H9 (cell line): ENCODE measurements at regions not wholly inside any gene's neighbourhood (a gene's known extent, or its start where the extent isn't known, plus 50 kb on each side); places are given as distances from the start of the nearest gene placed in this dataset.

Experiments used
- DNase-seq: peaks from one replicate; pipeline ENCODE4 v3.0.0-alpha.2; 2017
- H2AFZ ChIP-seq: one replicate; pipeline ENCODE4 v1.6.1; 2013; ENCODE audit warnings: mild to moderate bottlenecking, low read length, control low read depth, moderate library complexity
- H2AK5ac ChIP-seq: 2 replicates; pipeline ENCODE4 v1.6.1; 2013; ENCODE audit warnings: low read length, control low read depth, mixed read lengths; ENCODE audit not compliant: insufficient read length
- H2BK120ac ChIP-seq: one replicate; pipeline ENCODE4 v1.6.1; 2013; ENCODE audit warnings: low read depth, mild to moderate bottlenecking, low read length, control low read depth, inconsistent platforms; ENCODE audit not compliant: poor library complexity, severe bottlenecking
- H2BK12ac ChIP-seq: 2 replicates; pipeline ENCODE4 v1.6.1; 2013; ENCODE audit warnings: low read length, control low read depth, mixed read lengths, low read depth; ENCODE audit not compliant: insufficient read length
- H2BK15ac ChIP-seq: 2 replicates; pipeline ENCODE4 v1.6.1; 2013; ENCODE audit warnings: low read depth, low read length, control low read depth
- H2BK20ac ChIP-seq: one replicate; pipeline ENCODE4 v1.6.1; 2013; ENCODE audit warnings: low read depth, mild to moderate bottlenecking, low read length, control low read depth, inconsistent platforms; ENCODE audit not compliant: poor library complexity, severe bottlenecking
- H2BK5ac ChIP-seq: 2 replicates; pipeline ENCODE4 v1.6.1; 2013; ENCODE audit warnings: low read length, control low read depth, mixed read lengths; ENCODE audit not compliant: insufficient read length
- H3K14ac ChIP-seq: 2 replicates; pipeline ENCODE4 v1.6.1; 2013; ENCODE audit warnings: low read length, control low read depth; ENCODE audit not compliant: insufficient read depth
- H3K18ac ChIP-seq: 2 replicates; pipeline ENCODE4 v1.6.1; 2013; ENCODE audit warnings: low read depth, mild to moderate bottlenecking, mixed read lengths, low read length, control low read depth; ENCODE audit not compliant: insufficient read length
- H3K23ac ChIP-seq: 2 replicates; pipeline ENCODE4 v1.6.1; 2013; ENCODE audit warnings: low read length, control low read depth, mixed read lengths, low read depth; ENCODE audit not compliant: insufficient read length
- H3K23me2 ChIP-seq: 2 replicates; pipeline ENCODE4 v1.6.1; 2013; ENCODE audit warnings: low read depth, mild to moderate bottlenecking, mixed read lengths, low read length, control low read depth; ENCODE audit not compliant: insufficient read length, poor library complexity, severe bottlenecking
- H3K27ac ChIP-seq: 2 replicates; pipeline ENCODE4 v1.5.1; 2013; ENCODE audit warnings: low read length, control low read depth, mixed read lengths, low read depth; ENCODE audit not compliant: insufficient read length
- H3K27me3 ChIP-seq: 2 replicates; pipeline ENCODE4 v1.6.1; 2013; ENCODE audit warnings: low read length, control low read depth, inconsistent platforms; ENCODE audit not compliant: insufficient read depth
- H3K4ac ChIP-seq: 2 replicates; pipeline ENCODE4 v1.6.1; 2013; ENCODE audit warnings: low read depth, mild to moderate bottlenecking, control low read depth, inconsistent platforms, low read length, moderate library complexity
- H3K4me1 ChIP-seq: 2 replicates; pipeline ENCODE4 v1.6.1; 2013; ENCODE audit warnings: low read length, control low read depth, inconsistent platforms; ENCODE audit not compliant: insufficient read depth
- H3K4me2 ChIP-seq: 2 replicates; pipeline ENCODE4 v1.6.1; 2013; ENCODE audit warnings: low read length, control low read depth, mixed read lengths; ENCODE audit not compliant: insufficient read length, insufficient read depth
- H3K56ac ChIP-seq: 2 replicates; pipeline ENCODE4 v1.6.1; 2013; ENCODE audit warnings: low read depth, mild to moderate bottlenecking, mixed read lengths, low read length, control low read depth; ENCODE audit not compliant: insufficient read length
- H3K79me1 ChIP-seq: 2 replicates; pipeline ENCODE4 v1.6.1; 2013; ENCODE audit warnings: low read depth, mild to moderate bottlenecking, moderate library complexity, low read length, control low read depth, inconsistent platforms; ENCODE audit not compliant: insufficient read depth, poor library complexity, severe bottlenecking
- H3K79me2 ChIP-seq: 2 replicates; pipeline ENCODE4 v1.6.1; 2013; ENCODE audit warnings: low read length, control low read depth, inconsistent platforms; ENCODE audit not compliant: insufficient read depth
- H3K9ac ChIP-seq: 2 replicates; pipeline ENCODE4 v1.6.1; 2013; ENCODE audit warnings: low read length, control low read depth, mixed read lengths; ENCODE audit not compliant: insufficient read length; ENCODE audit errors: extremely low read depth
- H3K9me3 ChIP-seq: one replicate; pipeline ENCODE4 v1.6.1; 2013; ENCODE audit warnings: low read depth, low read length, inconsistent platforms; ENCODE audit not compliant: control insufficient read depth
- H3T11ph ChIP-seq: one replicate; pipeline ENCODE4 v1.6.1; 2013; ENCODE audit warnings: mild to moderate bottlenecking, low read length, control low read depth, inconsistent platforms
- H4K20me1 ChIP-seq: one replicate; pipeline ENCODE4 v1.6.1; 2013; ENCODE audit not compliant: control insufficient read depth, insufficient read length, insufficient read depth
- H4K5ac ChIP-seq: 2 replicates; pipeline ENCODE4 v1.6.1; 2013; ENCODE audit warnings: low read depth, mild to moderate bottlenecking, mixed read lengths, low read length, control low read depth; ENCODE audit not compliant: insufficient read length
- H4K8ac ChIP-seq: replicated peaks from 2 replicates; pipeline ENCODE4 v1.6.1; 2013; ENCODE audit warnings: low read length, control low read depth, mixed read lengths, low read depth; ENCODE audit not compliant: insufficient read length
- H4K91ac ChIP-seq: 2 replicates; pipeline ENCODE4 v1.6.1; 2013; ENCODE audit warnings: low read depth, mild to moderate bottlenecking, moderate library complexity, mixed read lengths, low read length, control low read depth; ENCODE audit not compliant: insufficient read length
- H3K27ac Mint-ChIP-seq, 3 experiments: 2 replicates in 2 of 3; 3 replicates in 1 of 3; pipeline ENCODE4 v1.8.0; 2020 to 2021; ENCODE audit warnings: mixed read lengths in 3 of 3, mild to moderate bottlenecking in 1 of 3, moderate library complexity in 1 of 3
- H3K27me3 Mint-ChIP-seq: 2 replicates; pipeline ENCODE4 v1.8.0; 2021; ENCODE audit warnings: low read depth, mild to moderate bottlenecking, moderate library complexity, mixed read lengths
- H3K36me3 Mint-ChIP-seq, 3 experiments: 2 replicates in 2 of 3; 3 replicates in 1 of 3; pipeline ENCODE4 v1.8.0; 2020 to 2021; ENCODE audit warnings: low read depth in 3 of 3, mixed read lengths in 3 of 3; ENCODE audit not compliant: insufficient read depth in 1 of 3
- H3K4me1 Mint-ChIP-seq, 2 experiments: 2 replicates each; pipeline ENCODE4 v1.8.0; 2020; ENCODE audit warnings: mixed read lengths in 2 of 2
- H3K4me3 Mint-ChIP-seq, 2 experiments: 2 replicates in 1 of 2; 3 replicates in 1 of 2; pipeline ENCODE4 v1.8.0; 2020 to 2021; ENCODE audit warnings: mild to moderate bottlenecking in 2 of 2, mixed read lengths in 2 of 2, moderate library complexity in 1 of 2
- H3K9me3 Mint-ChIP-seq, 2 experiments: 2 replicates in 1 of 2; 3 replicates in 1 of 2; pipeline ENCODE4 v1.8.0; 2020; ENCODE audit warnings: mild to moderate bottlenecking in 2 of 2, mixed read lengths in 2 of 2, moderate library complexity in 1 of 2
- CTCF ChIP-seq: fragments of 200-600 bp; sonication (generic); conservative IDR thresholded peaks from 3 replicates; pipeline ENCODE4 v1.8.0; 2021; ENCODE audit warnings: antibody characterized with exemption, mild to moderate bottlenecking

- H4K5ac ChIP-seq: no peak overlapping the region
- no peak overlapping the region for H2BK120ac ChIP-seq
- no peak overlapping the region for H3K27ac ChIP-seq
- no peak overlapping the region for H3K23ac ChIP-seq
- H4K91ac ChIP-seq: no peak overlapping the region
- H3T11ph ChIP-seq: no peak overlapping the region
- H2BK5ac ChIP-seq: no peak overlapping the region
- Mint-ChIP-seq H3K4me1 (peaks cover 0 to 9% of the 10 kb centered on the region in 2 experiments; a peak in 2 of 4 replicates), H3K27me3 (0 out of 2 replicates have a peak, but pooled peaks cover 2% of the 10 kb centered on the region), H3K36me3 (peaks cover 0 to 18% (median 18%) of the 10 kb centered on the region in 3 experiments; a peak in 5 of 7 replicates), H3K27ac (no peak overlapping the region), H3K9me3 (peaks cover 22 to 26% of the 10 kb centered on the region in 2 experiments), H3K4me3 (no peak overlapping the region)
- no peak overlapping the region for H2BK15ac ChIP-seq
- no peaks in the 10 kb centered on the region for H3K79me2 ChIP-seq
- no peak overlapping the region for H3K18ac ChIP-seq
- TF ChIP-seq CTCF: no peak
- H3K79me1 ChIP-seq: no peaks in the 10 kb centered on the region
- H3K9me3 ChIP-seq: no peaks in the 10 kb centered on the region
- no peak overlapping the region for H2BK20ac ChIP-seq
- no peak overlapping the region for H2AFZ ChIP-seq
- no peaks in the 10 kb centered on the region for H3K4me1 ChIP-seq
- H3K27me3 ChIP-seq: no peaks in the 10 kb centered on the region
- H4K20me1 ChIP-seq: no peaks in the 10 kb centered on the region
- no peak overlapping the region for H3K9ac ChIP-seq
- no peak overlapping the region for H2AK5ac ChIP-seq
- H3K4me2 ChIP-seq: no peak overlapping the region
- H2BK12ac ChIP-seq: no peak overlapping the region
- H3K23me2 ChIP-seq: no peaks in the 10 kb centered on the region
- no peak overlapping the region for H3K56ac ChIP-seq
- no peak for DNase-seq
- H3K14ac ChIP-seq: no peak overlapping the region
- H4K8ac ChIP-seq: no peak overlapping the region
- H3K4ac ChIP-seq: no peak overlapping the region
Observed at GRCh38 chr3:55207744-55208143, 279.4 kb downstream of the WNT5A start.
